Astrocyte (in vitro differentiated cells and primary cell): ENCODE measurements at regions not wholly inside any gene's neighbourhood (a gene's known extent, or its start where the extent isn't known, plus 50 kb on each side); places are given as distances from the start of the nearest gene placed in this dataset.

ENCODE experiments used
- CTCF ChIP-seq: IDR thresholded peaks from 2 replicates; pipeline ENCODE4 v1.5.1; 2011; ENCODE audit warnings: low read depth, mild to moderate bottlenecking, inconsistent platforms, low read length, moderate library complexity; ENCODE audit not compliant: insufficient read depth
- EZH2 ChIP-seq: IDR thresholded peaks from 2 replicates; pipeline ENCODE4 v1.6.1; 2012; ENCODE audit warnings: mild to moderate bottlenecking, low read length, inconsistent platforms; ENCODE audit not compliant: insufficient read depth

GRCh38 chr7:114160925-114161324 is 242.1 kb upstream of the PPP1R3A start:
- TF ChIP-seq CTCF (no peak), EZH2 (no peak)
